Vagina (tissue), 2 donors: ENCODE measurements at regions not wholly inside any gene's neighbourhood (a gene's known extent, or its start where the extent isn't known, plus 50 kb on each side); places are given as distances from the start of the nearest gene placed in this dataset.

Experiments
- DNase-seq, 2 donors: peaks; one replicate each; pipeline ENCODE4 v3.0.0-alpha.2; 2017; ENCODE audit errors: extremely low spot score in 2 of 2
- H3K27ac ChIP-seq: fragments of 200-600 bp; sonication (generic); one replicate; pipeline ENCODE4 v1.5.1; 2019
- H3K27me3 ChIP-seq: fragments of 200-600 bp; sonication (generic); one replicate; pipeline ENCODE4 v1.5.1; 2019
- H3K36me3 ChIP-seq, 2 donors: fragments of 200-600 bp; sonication (generic); one replicate each; pipeline ENCODE4 v1.5.1; 2017 to 2019
- H3K4me1 ChIP-seq: fragments of 200-600 bp; sonication (generic); one replicate; pipeline ENCODE4 v1.5.1; 2019
- H3K4me3 ChIP-seq, 2 donors: fragments of 200-600 bp; sonication (generic); 1 replicate in 1 of 2; 2 replicates in 1 of 2; pipeline ENCODE4 v1.5.1; 2016 to 2019
- H3K9me3 ChIP-seq: fragments of 200-600 bp; sonication (generic); one replicate; pipeline ENCODE4 v1.5.1; 2019
- POLR2A ChIP-seq, 2 donors: fragments of 450-650 bp; IDR thresholded peaks; one replicate each; pipeline ENCODE4 v1.6.1; 2017; ENCODE audit warnings: antibody characterized with exemption in 2 of 2, mild to moderate bottlenecking in 2 of 2, moderate library complexity in 2 of 2
- POLR2AphosphoS5 ChIP-seq, 2 donors: sonication (generic); formaldehyde crosslinking; IDR thresholded peaks; one replicate each; pipeline ENCODE4 v1.9.0; 2017; ENCODE audit warnings: antibody characterized with exemption in 2 of 2, mild to moderate bottlenecking in 2 of 2, low read depth in 1 of 2; ENCODE audit not compliant: insufficient read depth in 1 of 2
- intact Hi-C: fragments of 100-400 bp; cut with DNase I; formaldehyde crosslinking; loops from one replicate; pipeline ENCODE4 v1.15.1; 2023
- TF ChIP-seq, protein P1 (sequence below), 3 experiments: fragments of 450-650 bp in 2 of 3; fragments of 200-600 bp in 1 of 3; sonication (generic) in 1 of 3; IDR thresholded peaks; one replicate each; pipeline ENCODE4 v1.5.1; 2017 to 2019; ENCODE audit warnings: antibody characterized with exemption in 3 of 3, mild to moderate bottlenecking in 2 of 3, moderate library complexity in 2 of 3

GRCh38 chr21:35266546-35266945 is 217.4 kb upstream of the RUNX1 start:
- H3K9me3 ChIP-seq = no peaks in the 10 kb centered on the region
- H3K4me1 ChIP-seq = no peaks in the 10 kb centered on the region
- no peaks in the 10 kb centered on the region for H3K36me3 ChIP-seq
- DNase-seq = no peak
- H3K27ac ChIP-seq = no peak overlapping the region
- no peak overlapping the region for H3K4me3 ChIP-seq
- H3K27me3 ChIP-seq = no peaks in the 10 kb centered on the region
- TF ChIP-seq, protein P1, sequence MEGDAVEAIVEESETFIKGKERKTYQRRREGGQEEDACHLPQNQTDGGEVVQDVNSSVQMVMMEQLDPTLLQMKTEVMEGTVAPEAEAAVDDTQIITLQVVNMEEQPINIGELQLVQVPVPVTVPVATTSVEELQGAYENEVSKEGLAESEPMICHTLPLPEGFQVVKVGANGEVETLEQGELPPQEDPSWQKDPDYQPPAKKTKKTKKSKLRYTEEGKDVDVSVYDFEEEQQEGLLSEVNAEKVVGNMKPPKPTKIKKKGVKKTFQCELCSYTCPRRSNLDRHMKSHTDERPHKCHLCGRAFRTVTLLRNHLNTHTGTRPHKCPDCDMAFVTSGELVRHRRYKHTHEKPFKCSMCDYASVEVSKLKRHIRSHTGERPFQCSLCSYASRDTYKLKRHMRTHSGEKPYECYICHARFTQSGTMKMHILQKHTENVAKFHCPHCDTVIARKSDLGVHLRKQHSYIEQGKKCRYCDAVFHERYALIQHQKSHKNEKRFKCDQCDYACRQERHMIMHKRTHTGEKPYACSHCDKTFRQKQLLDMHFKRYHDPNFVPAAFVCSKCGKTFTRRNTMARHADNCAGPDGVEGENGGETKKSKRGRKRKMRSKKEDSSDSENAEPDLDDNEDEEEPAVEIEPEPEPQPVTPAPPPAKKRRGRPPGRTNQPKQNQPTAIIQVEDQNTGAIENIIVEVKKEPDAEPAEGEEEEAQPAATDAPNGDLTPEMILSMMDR (IDR thresholded peaks at IDR 0.05) = no peak
- no peak for TF ChIP-seq POLR2A (IDR thresholded peaks at IDR 0.05)
- intact Hi-C loops = no loop called here

DNA sequence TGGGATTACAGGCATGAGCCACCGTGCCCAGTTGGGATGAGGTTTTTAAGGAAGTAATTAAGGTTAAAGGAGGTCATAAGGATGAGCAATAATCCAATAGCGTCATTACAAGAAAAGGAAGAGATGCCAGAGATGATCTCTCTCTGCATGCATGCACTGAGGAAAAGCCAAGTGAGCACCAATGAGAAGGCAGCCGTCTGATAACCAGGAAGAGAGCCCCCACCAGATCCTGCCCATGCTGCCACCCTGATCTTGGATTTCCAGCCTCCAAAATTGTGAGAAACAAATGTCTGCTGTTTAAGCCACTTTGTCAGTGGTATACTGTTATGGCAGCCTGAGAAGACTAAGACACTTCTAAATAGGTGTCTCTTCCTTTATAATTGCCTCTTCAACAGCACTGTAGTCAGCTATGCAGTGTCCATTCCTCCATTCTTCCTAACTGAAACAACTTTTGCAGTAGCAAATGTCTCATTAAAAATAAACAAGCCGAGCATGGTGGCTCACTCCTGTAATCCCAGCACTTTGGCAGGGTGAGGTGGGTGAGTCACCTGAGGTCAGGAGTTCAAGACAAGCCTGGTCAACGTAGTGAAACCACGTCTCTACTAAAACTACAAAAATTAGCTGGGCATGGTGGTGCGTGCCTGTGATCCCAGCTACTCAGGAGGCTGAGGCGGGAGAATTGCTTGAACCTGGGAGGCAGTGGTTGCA is 216.2 kb upstream of the RUNX1 start:
- intact Hi-C loops = no loop called here
- no peaks in the 10 kb centered on the region for H3K9me3 ChIP-seq
- no peaks in the 10 kb centered on the region for H3K4me1 ChIP-seq
- H3K36me3 ChIP-seq = no peaks in the 10 kb centered on the region
- H3K27ac ChIP-seq = no peak overlapping the region
- no peak overlapping the region for H3K4me3 ChIP-seq
- TF ChIP-seq POLR2A (IDR thresholded peaks at IDR 0.05) (no peak), POLR2AphosphoS5 (IDR thresholded peaks at IDR 0.05; ENCODE audit: insufficient read depth in 1 of 2, low read depth in 1 of 2) (no peak)
- TF ChIP-seq, protein P1 (IDR thresholded peaks at IDR 0.05) = no peak
- DNase-seq = no peak
- H3K27me3 ChIP-seq = no peaks in the 10 kb centered on the region

GRCh38 chr21:35259457-35259856 is 210.4 kb upstream of the RUNX1 start:
- H3K27ac ChIP-seq = no peak overlapping the region
- DNase-seq = no peak
- TF ChIP-seq POLR2AphosphoS5 (IDR thresholded peaks at IDR 0.05; ENCODE audit: insufficient read depth in 1 of 2, low read depth in 1 of 2) (no peak), POLR2A (IDR thresholded peaks at IDR 0.05) (no peak)
- TF ChIP-seq, protein P1 (IDR thresholded peaks at IDR 0.05) = no peak
- H3K4me3 ChIP-seq = no peak overlapping the region
- H3K27me3 ChIP-seq = no peaks in the 10 kb centered on the region
- H3K36me3 ChIP-seq = no peaks in the 10 kb centered on the region
- no peaks in the 10 kb centered on the region for H3K9me3 ChIP-seq
- intact Hi-C loops = no loop called here
- peaks cover 29% of the 10 kb centered on the region for H3K4me1 ChIP-seq

DNA sequence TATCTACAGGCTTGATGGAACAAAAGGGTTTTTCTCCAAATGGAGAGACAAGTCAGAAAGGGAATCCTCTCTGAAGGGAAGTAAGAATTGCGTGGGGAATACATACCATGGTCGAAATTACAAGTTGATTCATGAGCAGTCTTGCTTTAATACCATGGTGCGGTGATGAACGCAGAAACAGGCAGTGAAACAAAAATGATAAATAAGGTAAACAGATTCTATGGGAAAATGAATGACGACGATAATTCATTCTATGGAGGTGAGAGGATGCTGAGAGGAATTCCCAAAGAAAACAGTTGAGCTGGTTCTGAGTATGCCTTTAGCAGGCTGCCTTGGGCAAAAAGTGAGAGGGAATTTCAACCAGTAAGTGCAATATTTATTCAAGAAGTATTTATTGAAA is 209.4 kb upstream of the RUNX1 start:
- H3K9me3 ChIP-seq = no peaks in the 10 kb centered on the region
- no peak overlapping the region for H3K27ac ChIP-seq
- peaks cover 29% of the 10 kb centered on the region for H3K4me1 ChIP-seq
- no peaks in the 10 kb centered on the region for H3K27me3 ChIP-seq
- intact Hi-C loops = no loop called here
- no peak for DNase-seq
- H3K4me3 ChIP-seq = no peak overlapping the region
- no peaks in the 10 kb centered on the region for H3K36me3 ChIP-seq
- TF ChIP-seq POLR2A (IDR thresholded peaks at IDR 0.05) (no peak), POLR2AphosphoS5 (IDR thresholded peaks at IDR 0.05; ENCODE audit: insufficient read depth in 1 of 2, low read depth in 1 of 2) (no peak)
- TF ChIP-seq, protein P1 (IDR thresholded peaks at IDR 0.05) = no peak

GRCh38 chr21:35257413-35257812 is 208.3 kb upstream of the RUNX1 start:
- Histone ChIP-seq H3K9me3 (no peaks in the 10 kb centered on the region), H3K4me1 (peaks cover 29% of the 10 kb centered on the region), H3K27me3 (no peaks in the 10 kb centered on the region), H3K36me3 (no peaks in the 10 kb centered on the region), H3K4me3 (no peak overlapping the region), H3K27ac (peak overlapping the region; percentile 56)
- TF ChIP-seq POLR2A (IDR thresholded peaks at IDR 0.05) = no peak
- peak in 1 of 2 donors; percentile 71 for TF ChIP-seq POLR2AphosphoS5 (IDR thresholded peaks at IDR 0.05; ENCODE audit: insufficient read depth in 1 of 2, low read depth in 1 of 2)
- TF ChIP-seq, protein P1 (IDR thresholded peaks at IDR 0.05) = no peak
- intact Hi-C loops = no loop called here
- no peak for DNase-seq
